NCI-H446 treated with DMSO at 0.1 percent for 48 hours (cell line): ENCODE measurements at regions not wholly inside any gene's neighbourhood (a gene's known extent, or its start where the extent isn't known, plus 50 kb on each side); places are given as distances from the start of the nearest gene placed in this dataset.

Experiments
- DNase-seq: peaks from one replicate; lab custom pipeline; 2025; lab: John Stamatoyannopoulos, UW

- no peak for DNase-seq
These were observed 101.4 kb upstream of the PTPN1 start for GRCh38 chr20:50408526-50409364.

GRCh38 chr20:50409495-50409894 is 100.7 kb upstream of the PTPN1 start:
- no peak for DNase-seq

- no peak for DNase-seq
These were observed 99.8 kb upstream of the PTPN1 start for GRCh38 chr20:50410343-50410742.

- no peak for DNase-seq
These were observed 98.1 kb upstream of the PTPN1 start for GRCh38 chr20:50412069-50412468.

GRCh38 chr20:50412499-50412898 is 97.7 kb upstream of the PTPN1 start:
- no peak for DNase-seq

- no peak for DNase-seq
These were observed 97.1 kb upstream of the PTPN1 start for GRCh38 chr20:50413088-50413500.

- DNase-seq: no peak
These were observed 95.1 kb upstream of the PTPN1 start for GRCh38 chr20:50415021-50415515.

GRCh38 chr20:50415516-50416268 is 94.5 kb upstream of the PTPN1 start:
- no peak for DNase-seq

GRCh38 chr20:50416269-50417022 is 93.7 kb upstream of the PTPN1 start:
- no peak for DNase-seq

- no peak for DNase-seq
These were observed 93.2 kb upstream of the PTPN1 start for GRCh38 chr20:50417023-50417329.

GRCh38 chr20:50417484-50418235 is 92.5 kb upstream of the PTPN1 start:
- no peak for DNase-seq

GRCh38 chr20:50418890-50419642 is 91.1 kb upstream of the PTPN1 start:
- no peak for DNase-seq

GRCh38 chr20:50420380-50420779 is 89.8 kb upstream of the PTPN1 start:
- no peak for DNase-seq

GRCh38 chr20:50421356-50422340 is 88.5 kb upstream of the PTPN1 start:
- DNase-seq: no peak

- DNase-seq: no peak
These were observed 86.4 kb upstream of the PTPN1 start for GRCh38 chr20:50423758-50424157.

- DNase-seq: no peak
These were observed 85.1 kb upstream of the PTPN1 start for GRCh38 chr20:50425076-50425475.

- DNase-seq: no peak
These were observed 83.1 kb upstream of the PTPN1 start for GRCh38 chr20:50426866-50427718.

GRCh38 chr20:50427719-50428083 is 82.5 kb upstream of the PTPN1 start:
- DNase-seq: no peak
